ENCODE measurements at regions not wholly inside any gene's neighbourhood (a gene's known extent, or its start where the extent isn't known, plus 50 kb on each side); places are given as distances from the start of the nearest gene placed in this dataset.

- TF ChIP-seq POLR2A (IDR thresholded peaks at IDR 0.05) (no peak), CTCF (IDR thresholded peaks at IDR 0.05 in 8 of 11, conservative IDR thresholded peaks at IDR 0.05 in 3 of 11) (no peak)
Observed at GRCh38 chr21:35254765-35255138, 205.7 kb upstream of the RUNX1 start.

Measured in spleen (tissue), 7 donors.